ENCODE measurements at regions not wholly inside any gene's neighbourhood (a gene's known extent, or its start where the extent isn't known, plus 50 kb on each side); places are given as distances from the start of the nearest gene placed in this dataset.

- Histone ChIP-seq H3K36me3 (ENCODE audit: low read depth) (no peaks in the 10 kb centered on the region), H4K20me1 (ENCODE audit: insufficient read depth) (no peaks in the 10 kb centered on the region), H2AFZ (no peak overlapping the region), H3K4me3 (no peak overlapping the region), H3K27ac (no peak overlapping the region), H3K9me2 (ENCODE audit: insufficient read depth) (no peaks in the 10 kb centered on the region), H3K27me3 (ENCODE audit: insufficient read depth, low read depth) (no peaks in the 10 kb centered on the region), H3K79me2 (ENCODE audit: low read depth) (no peaks in the 10 kb centered on the region), H3F3A (ENCODE audit: insufficient read depth, low read depth) (no peaks in the 10 kb centered on the region), H3K4me2 (no peak overlapping the region), H3K4me1 (replicated peaks; ENCODE audit: insufficient read depth) (no peaks in the 10 kb centered on the region), H3K9me3 (ENCODE audit: insufficient read depth, low read depth) (no peaks in the 10 kb centered on the region)
- no peak for DNase-seq
- ChIA-PET CTCF (no interaction called here), POLR2A (ENCODE audit: unreplicated experiment) (no interaction called here)
- intact Hi-C loops (cut with micrococcal nuclease; ENCODE audit: unreplicated experiment): no loop called here
- no peak for TF ChIP-seq CTCF (conservative IDR thresholded peaks at IDR 0.05)
- TF ChIP-seq EZH2 (IDR thresholded peaks at IDR 0.05; ENCODE audit: low read depth): no peak
- BruUV-seq (replicated peaks): no TSS peak
These were observed 119.3 kb upstream of the DKK2 start for GRCh38 chr4:107155366-107155765.

- intact Hi-C loops (cut with micrococcal nuclease; ENCODE audit: unreplicated experiment): no loop called here
- POLR2A ChIA-PET (ENCODE audit: unreplicated experiment): no interaction called here
- CTCF ChIA-PET: no interaction called here
- H3K4me3 ChIP-seq: no peak overlapping the region
- no peaks in the 10 kb centered on the region for H3K36me3 ChIP-seq (ENCODE audit: low read depth)
- no peak overlapping the region for H3K4me2 ChIP-seq
- DNase-seq: no peak
- no peak overlapping the region for H2AFZ ChIP-seq
- H3K79me2 ChIP-seq (ENCODE audit: low read depth): no peaks in the 10 kb centered on the region
- no peaks in the 10 kb centered on the region for H3K9me3 ChIP-seq (ENCODE audit: insufficient read depth, low read depth)
- no peaks in the 10 kb centered on the region for H3K27me3 ChIP-seq (ENCODE audit: insufficient read depth, low read depth)
- no TSS peak for BruUV-seq (replicated peaks)
- H3K9me2 ChIP-seq (ENCODE audit: insufficient read depth): no peaks in the 10 kb centered on the region
- H3K27ac ChIP-seq: no peak overlapping the region
- TF ChIP-seq CTCF (conservative IDR thresholded peaks at IDR 0.05) (no peak), EZH2 (IDR thresholded peaks at IDR 0.05; ENCODE audit: low read depth) (no peak)
- H3F3A ChIP-seq (ENCODE audit: insufficient read depth, low read depth): no peaks in the 10 kb centered on the region
- H4K20me1 ChIP-seq (ENCODE audit: insufficient read depth): no peaks in the 10 kb centered on the region
- no peaks in the 10 kb centered on the region for H3K4me1 ChIP-seq (replicated peaks; ENCODE audit: insufficient read depth)
These were observed 117.8 kb upstream of the DKK2 start for GRCh38 chr4:107153956-107154355.

GRCh38 chr4:107153228-107153627 lies 117.1 kb upstream of the DKK2 start:
- Histone ChIP-seq H3K9me2 (ENCODE audit: insufficient read depth) (no peaks in the 10 kb centered on the region), H3K4me1 (replicated peaks; ENCODE audit: insufficient read depth) (no peaks in the 10 kb centered on the region), H3K4me3 (no peak overlapping the region), H3K36me3 (ENCODE audit: low read depth) (no peaks in the 10 kb centered on the region), H3K27me3 (ENCODE audit: insufficient read depth, low read depth) (no peaks in the 10 kb centered on the region), H3F3A (ENCODE audit: insufficient read depth, low read depth) (no peaks in the 10 kb centered on the region), H4K20me1 (ENCODE audit: insufficient read depth) (no peaks in the 10 kb centered on the region), H3K27ac (no peak overlapping the region), H3K9me3 (ENCODE audit: insufficient read depth, low read depth) (no peaks in the 10 kb centered on the region), H2AFZ (no peak overlapping the region), H3K79me2 (ENCODE audit: low read depth) (no peaks in the 10 kb centered on the region), H3K4me2 (no peak overlapping the region)
- CTCF ChIA-PET: no interaction called here
- no TSS peak for BruUV-seq (replicated peaks)
- POLR2A ChIA-PET (ENCODE audit: unreplicated experiment): no interaction called here
- TF ChIP-seq EZH2 (IDR thresholded peaks at IDR 0.05; ENCODE audit: low read depth): no peak
- no peak for TF ChIP-seq CTCF (conservative IDR thresholded peaks at IDR 0.05)
- intact Hi-C loops (cut with micrococcal nuclease; ENCODE audit: unreplicated experiment): no loop called here
- no peak for DNase-seq
